ENCODE measurements at regions not wholly inside any gene's neighbourhood (a gene's known extent, or its start where the extent isn't known, plus 50 kb on each side); places are given as distances from the start of the nearest gene placed in this dataset.

DNA sequence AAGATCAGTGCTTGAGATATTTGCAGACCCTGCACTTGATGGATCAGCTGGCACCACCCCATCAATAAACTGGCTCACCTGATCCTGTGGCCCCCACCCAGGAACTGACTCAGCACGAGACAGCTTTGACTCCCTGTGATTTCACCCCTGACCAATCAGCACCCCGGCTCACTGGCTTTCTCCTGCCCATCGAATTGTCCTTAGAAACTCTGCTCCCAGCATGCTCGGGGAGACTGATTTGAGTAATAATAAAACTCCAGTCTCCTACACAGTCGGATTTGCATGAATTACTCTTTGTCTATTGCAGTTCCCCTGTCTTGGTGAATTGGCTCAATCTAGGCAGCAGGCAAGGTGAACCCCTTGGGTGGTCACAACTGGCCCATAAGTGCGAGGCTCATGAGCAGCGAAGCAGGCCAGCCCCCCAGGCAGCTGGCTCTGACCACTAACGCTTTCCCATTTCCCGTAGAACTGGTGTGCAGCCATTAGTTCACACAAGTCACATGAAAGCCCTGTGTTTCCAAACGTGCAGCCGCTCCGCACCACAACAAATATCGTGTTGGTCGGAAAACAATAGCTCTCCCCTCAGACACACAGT lies 79.6 kb downstream of the RSPH3 start:
- H3K4me1 ChIP-seq (ENCODE audit: control insufficient read depth in 1 of 2, insufficient read depth in 2 of 2, low read length in 2 of 2), result no peaks in the 10 kb centered on the region
- no peaks in the 10 kb centered on the region for H3K27me3 ChIP-seq (ENCODE audit: low read depth, low read length)
- no peaks in the 10 kb centered on the region for H3K9me3 ChIP-seq (ENCODE audit: control insufficient read depth in 1 of 2, low read length in 2 of 2)
- H3K27ac ChIP-seq (ENCODE audit: low read length), result no peak overlapping the region
- H3K4me3 ChIP-seq (ENCODE audit: low read depth in 1 of 2, low read length in 2 of 2), result no peak overlapping the region
- H3K36me3 ChIP-seq (ENCODE audit: control insufficient read depth in 1 of 2, insufficient read depth in 2 of 2, low read length in 2 of 2), result no peaks in the 10 kb centered on the region

GRCh38 chr6:158919865-158920264 lies 80.1 kb downstream of the RSPH3 start:
- no peak overlapping the region for H3K4me3 ChIP-seq (ENCODE audit: low read depth in 1 of 2, low read length in 2 of 2)
- no peaks in the 10 kb centered on the region for H3K9me3 ChIP-seq (ENCODE audit: control insufficient read depth in 1 of 2, low read length in 2 of 2)
- H3K4me1 ChIP-seq (ENCODE audit: control insufficient read depth in 1 of 2, insufficient read depth in 2 of 2, low read length in 2 of 2), result no peaks in the 10 kb centered on the region
- no peak overlapping the region for H3K27ac ChIP-seq (ENCODE audit: low read length)
- no peaks in the 10 kb centered on the region for H3K36me3 ChIP-seq (ENCODE audit: control insufficient read depth in 1 of 2, insufficient read depth in 2 of 2, low read length in 2 of 2)
- H3K27me3 ChIP-seq (ENCODE audit: low read depth, low read length), result no peaks in the 10 kb centered on the region

GRCh38 chr6:158916617-158917016 lies 83.4 kb downstream of the RSPH3 start:
- no peak overlapping the region for H3K4me3 ChIP-seq (ENCODE audit: low read depth in 1 of 2, low read length in 2 of 2)
- no peaks in the 10 kb centered on the region for H3K9me3 ChIP-seq (ENCODE audit: control insufficient read depth in 1 of 2, low read length in 2 of 2)

GRCh38 chr6:158914923-158915322 lies 85.1 kb downstream of the RSPH3 start:
- Histone ChIP-seq H3K36me3 (ENCODE audit: control insufficient read depth in 1 of 2, insufficient read depth in 2 of 2, low read length in 2 of 2) (no peaks in the 10 kb centered on the region), H3K4me3 (ENCODE audit: low read depth in 1 of 2, low read length in 2 of 2) (no peak overlapping the region), H3K4me1 (ENCODE audit: control insufficient read depth in 1 of 2, insufficient read depth in 2 of 2, low read length in 2 of 2) (no peaks in the 10 kb centered on the region), H3K9me3 (ENCODE audit: control insufficient read depth in 1 of 2, low read length in 2 of 2) (no peaks in the 10 kb centered on the region), H3K27ac (ENCODE audit: low read length) (no peak overlapping the region), H3K27me3 (ENCODE audit: low read depth, low read length) (no peaks in the 10 kb centered on the region)

More at GRCh38 chr6:158916617-158917016, 83.4 kb downstream of the RSPH3 start:
- H3K27me3 ChIP-seq (ENCODE audit: low read depth, low read length), result no peaks in the 10 kb centered on the region
- H3K4me1 ChIP-seq (ENCODE audit: control insufficient read depth in 1 of 2, insufficient read depth in 2 of 2, low read length in 2 of 2), result no peaks in the 10 kb centered on the region
- no peaks in the 10 kb centered on the region for H3K36me3 ChIP-seq (ENCODE audit: control insufficient read depth in 1 of 2, insufficient read depth in 2 of 2, low read length in 2 of 2)
- no peak overlapping the region for H3K27ac ChIP-seq (ENCODE audit: low read length)

DNA sequence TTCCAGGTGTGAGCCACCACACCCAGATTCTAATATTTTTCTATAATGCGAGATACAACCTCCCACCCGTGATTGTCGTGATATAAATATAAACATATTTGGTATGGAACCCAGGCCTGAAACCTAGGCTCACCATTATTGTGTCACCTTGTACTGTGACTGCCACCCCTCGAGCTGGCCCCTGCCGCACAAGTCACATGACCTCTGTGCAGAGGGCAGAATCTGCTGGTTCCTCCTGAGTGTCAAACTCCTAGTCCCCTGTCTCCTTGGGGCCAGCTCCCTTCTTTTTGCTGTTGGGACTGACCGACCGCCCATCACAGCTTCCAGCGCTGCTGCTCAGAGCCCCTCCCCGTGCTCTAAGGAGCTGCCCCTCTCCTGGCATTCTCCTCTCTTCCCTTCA lies 86.4 kb downstream of the RSPH3 start:
- H3K27ac ChIP-seq (ENCODE audit: low read length), result no peak overlapping the region
- H3K4me1 ChIP-seq (ENCODE audit: control insufficient read depth in 1 of 2, insufficient read depth in 2 of 2, low read length in 2 of 2), result no peaks in the 10 kb centered on the region
- no peaks in the 10 kb centered on the region for H3K9me3 ChIP-seq (ENCODE audit: control insufficient read depth in 1 of 2, low read length in 2 of 2)
- no peaks in the 10 kb centered on the region for H3K36me3 ChIP-seq (ENCODE audit: control insufficient read depth in 1 of 2, insufficient read depth in 2 of 2, low read length in 2 of 2)
- no peak overlapping the region for H3K4me3 ChIP-seq (ENCODE audit: low read depth in 1 of 2, low read length in 2 of 2)
- H3K27me3 ChIP-seq (ENCODE audit: low read depth, low read length), result no peaks in the 10 kb centered on the region

DNA sequence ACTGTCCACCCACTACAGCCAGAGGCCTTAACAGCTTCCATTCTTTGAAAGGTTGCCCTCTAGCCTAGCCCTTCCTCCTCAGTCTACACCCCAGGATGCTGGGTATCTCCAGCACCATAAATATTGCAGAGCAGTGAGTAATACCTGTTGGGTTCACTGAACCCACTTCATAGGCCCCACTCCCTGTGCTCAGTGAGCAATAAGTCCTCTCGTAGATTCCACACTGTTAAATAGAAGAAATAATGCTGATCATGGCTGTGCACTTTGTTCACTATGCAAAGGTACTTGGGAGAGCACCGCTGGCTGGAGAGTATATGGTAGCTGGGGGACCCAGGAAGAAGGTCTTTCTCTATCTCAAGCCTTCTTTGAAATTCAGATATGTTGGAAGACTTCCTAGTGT lies 87.3 kb downstream of the RSPH3 start:
- Histone ChIP-seq H3K4me3 (ENCODE audit: low read depth in 1 of 2, low read length in 2 of 2) (no peak overlapping the region), H3K4me1 (ENCODE audit: control insufficient read depth in 1 of 2, insufficient read depth in 2 of 2, low read length in 2 of 2) (no peaks in the 10 kb centered on the region), H3K27me3 (ENCODE audit: low read depth, low read length) (no peaks in the 10 kb centered on the region), H3K36me3 (ENCODE audit: control insufficient read depth in 1 of 2, insufficient read depth in 2 of 2, low read length in 2 of 2) (no peaks in the 10 kb centered on the region), H3K27ac (ENCODE audit: low read length) (no peak overlapping the region), H3K9me3 (ENCODE audit: control insufficient read depth in 1 of 2, low read length in 2 of 2) (no peaks in the 10 kb centered on the region)

DNA sequence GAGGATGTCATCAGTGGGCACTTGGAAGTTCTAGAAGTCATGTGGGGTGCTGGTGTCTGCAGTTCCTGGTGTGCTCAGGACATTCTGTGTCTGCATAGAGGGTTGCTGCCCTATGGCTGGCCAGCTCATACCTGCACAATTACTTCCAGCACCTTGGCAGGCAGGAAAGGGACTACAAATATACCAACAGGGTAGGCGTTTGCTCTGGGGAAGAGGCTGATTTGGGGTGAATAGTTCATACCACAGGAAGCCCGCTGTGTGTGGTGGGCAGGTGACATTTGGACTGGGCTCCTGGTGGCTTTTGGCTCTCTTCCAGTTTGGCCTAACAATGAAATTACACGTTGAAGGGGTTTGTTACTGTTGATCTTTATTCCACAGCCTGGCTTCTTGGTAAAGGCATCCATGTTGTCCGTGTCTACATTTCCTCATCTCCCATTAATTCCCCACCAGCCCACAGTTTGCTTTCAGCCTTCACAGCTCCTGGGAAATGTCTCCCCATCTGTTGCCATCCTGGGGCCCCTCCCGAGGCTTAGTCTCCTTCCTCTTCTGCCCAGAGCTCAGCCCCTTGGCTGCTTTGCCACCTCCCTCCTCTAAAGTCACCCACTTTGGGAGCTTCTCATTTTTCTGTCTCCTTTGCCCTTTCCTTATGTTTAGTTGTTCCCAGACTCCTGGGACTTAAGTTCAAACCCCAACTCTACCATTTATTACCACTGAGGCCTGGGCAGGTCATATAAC lies 88.1 kb downstream of the RSPH3 start:
- no peak overlapping the region for H3K27ac ChIP-seq (ENCODE audit: low read length)
- no peak overlapping the region for H3K4me3 ChIP-seq (ENCODE audit: low read depth in 1 of 2, low read length in 2 of 2)
- H3K27me3 ChIP-seq (ENCODE audit: low read depth, low read length), result no peaks in the 10 kb centered on the region
- no peaks in the 10 kb centered on the region for H3K36me3 ChIP-seq (ENCODE audit: control insufficient read depth in 1 of 2, insufficient read depth in 2 of 2, low read length in 2 of 2)
- H3K4me1 ChIP-seq (ENCODE audit: control insufficient read depth in 1 of 2, insufficient read depth in 2 of 2, low read length in 2 of 2), result no peaks in the 10 kb centered on the region
- no peaks in the 10 kb centered on the region for H3K9me3 ChIP-seq (ENCODE audit: control insufficient read depth in 1 of 2, low read length in 2 of 2)

- Histone ChIP-seq H3K4me1 (ENCODE audit: control insufficient read depth in 1 of 2, insufficient read depth in 2 of 2, low read length in 2 of 2) (no peaks in the 10 kb centered on the region), H3K27me3 (ENCODE audit: low read depth, low read length) (no peaks in the 10 kb centered on the region), H3K27ac (ENCODE audit: low read length) (no peak overlapping the region), H3K9me3 (ENCODE audit: control insufficient read depth in 1 of 2, low read length in 2 of 2) (peaks cover 2 to 5% of the 10 kb centered on the region in 2 donors), H3K36me3 (ENCODE audit: control insufficient read depth in 1 of 2, insufficient read depth in 2 of 2, low read length in 2 of 2) (no peaks in the 10 kb centered on the region), H3K4me3 (ENCODE audit: low read depth in 1 of 2, low read length in 2 of 2) (peak overlapping the region in 1 of 2 donors; percentile 21)
Measured at GRCh38 chr6:158910484-158911440, 89.2 kb downstream of the RSPH3 start.

DNA sequence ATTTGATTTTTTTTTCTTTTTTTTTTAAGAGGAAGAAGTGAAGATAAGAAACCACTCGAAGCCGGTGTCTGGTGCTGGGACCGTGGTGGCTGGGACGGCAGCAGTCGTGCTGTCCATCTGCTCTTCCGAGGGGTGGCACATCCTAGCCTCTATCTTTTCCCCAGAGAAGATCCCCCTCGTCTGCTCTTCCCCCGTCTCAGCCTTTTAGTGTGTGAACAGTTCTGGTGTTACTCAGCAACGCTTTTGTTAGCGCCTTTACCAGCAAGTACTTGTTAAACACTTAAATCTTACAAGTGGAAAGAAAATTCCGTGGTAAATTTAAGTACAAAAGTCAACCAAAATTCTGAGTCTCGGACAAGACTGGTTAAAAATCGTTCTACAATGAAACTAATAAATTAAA lies 90.1 kb downstream of the RSPH3 start:
- Histone ChIP-seq H3K27me3 (ENCODE audit: low read depth, low read length) (no peaks in the 10 kb centered on the region), H3K9me3 (ENCODE audit: control insufficient read depth in 1 of 2, low read length in 2 of 2) (peaks cover 9 to 13% of the 10 kb centered on the region in 2 donors), H3K36me3 (ENCODE audit: control insufficient read depth in 1 of 2, insufficient read depth in 2 of 2, low read length in 2 of 2) (no peaks in the 10 kb centered on the region), H3K4me1 (ENCODE audit: control insufficient read depth in 1 of 2, insufficient read depth in 2 of 2, low read length in 2 of 2) (no peaks in the 10 kb centered on the region), H3K4me3 (ENCODE audit: low read depth in 1 of 2, low read length in 2 of 2) (no peak overlapping the region), H3K27ac (ENCODE audit: low read length) (no peak overlapping the region)

DNA sequence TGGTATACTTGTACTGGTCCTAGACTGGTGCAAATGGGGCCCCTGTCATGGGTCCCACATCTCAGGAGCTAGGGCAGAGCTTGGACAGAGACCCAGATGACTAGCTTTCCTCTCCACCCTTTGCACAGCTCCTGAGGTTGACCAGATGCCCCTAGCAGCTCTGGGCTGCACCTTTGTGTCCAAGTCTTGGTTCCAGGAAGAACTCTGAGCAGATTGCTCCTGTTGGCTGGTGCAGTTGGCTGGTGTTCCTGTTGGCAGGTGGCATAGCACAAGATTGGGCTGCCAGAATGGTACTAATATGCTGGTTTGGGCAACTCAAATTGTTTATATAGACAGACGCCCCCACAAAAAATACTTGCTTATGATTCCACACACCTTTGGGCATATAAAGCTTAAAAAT lies 89.4 kb upstream of the EZR start:
- H3K27me3 ChIP-seq (ENCODE audit: low read depth, low read length), result no peaks in the 10 kb centered on the region
- no peaks in the 10 kb centered on the region for H3K36me3 ChIP-seq (ENCODE audit: control insufficient read depth in 1 of 2, insufficient read depth in 2 of 2, low read length in 2 of 2)
- H3K9me3 ChIP-seq (ENCODE audit: control insufficient read depth in 1 of 2, low read length in 2 of 2), result peaks cover 14 to 20% of the 10 kb centered on the region in 2 donors
- H3K4me1 ChIP-seq (ENCODE audit: control insufficient read depth in 1 of 2, insufficient read depth in 2 of 2, low read length in 2 of 2), result no peaks in the 10 kb centered on the region
- H3K27ac ChIP-seq (ENCODE audit: low read length), result no peak overlapping the region
- no peak overlapping the region for H3K4me3 ChIP-seq (ENCODE audit: low read depth in 1 of 2, low read length in 2 of 2)

GRCh38 chr6:158907931-158908330 lies 88.8 kb upstream of the EZR start:
- no peaks in the 10 kb centered on the region for H3K27me3 ChIP-seq (ENCODE audit: low read depth, low read length)
- H3K36me3 ChIP-seq (ENCODE audit: control insufficient read depth in 1 of 2, insufficient read depth in 2 of 2, low read length in 2 of 2), result no peaks in the 10 kb centered on the region
- H3K4me3 ChIP-seq (ENCODE audit: low read depth in 1 of 2, low read length in 2 of 2), result no peak overlapping the region
- no peaks in the 10 kb centered on the region for H3K4me1 ChIP-seq (ENCODE audit: control insufficient read depth in 1 of 2, insufficient read depth in 2 of 2, low read length in 2 of 2)
- H3K27ac ChIP-seq (ENCODE audit: low read length), result no peak overlapping the region
- H3K9me3 ChIP-seq (ENCODE audit: control insufficient read depth in 1 of 2, low read length in 2 of 2), result peaks cover 14 to 20% of the 10 kb centered on the region in 2 donors

All from muscle layer of duodenum (tissue), 2 donors.